AG04449 (cell line): ENCODE measurements at regions not wholly inside any gene's neighbourhood (a gene's known extent, or its start where the extent isn't known, plus 50 kb on each side); places are given as distances from the start of the nearest gene placed in this dataset.

Source experiments
- CTCF ChIA-PET: fragments of 350-600 bp; formaldehyde crosslinking; extraction: SDS; loops from one replicate; lab custom pipeline; 2021; ENCODE audit warnings: antibody characterized with exemption; lab: Yijun Ruan, JAX
- POLR2A ChIA-PET: fragments of 400-600, 350-600 bp; formaldehyde crosslinking; extraction: SDS; loops from one replicate; lab custom pipeline; 2020; ENCODE audit warnings: antibody characterized with exemption, inconsistent platforms; lab: Yijun Ruan, JAX
- DNase-seq: peaks from one replicate; pipeline ENCODE4 v3.0.0-alpha.2; 2010; ENCODE audit warnings: low read depth, low spot score
- H3K4me3 ChIP-seq: 2 replicates; pipeline ENCODE4 v1.5.1; 2011; ENCODE audit warnings: low read depth, mild to moderate bottlenecking, control low read depth, low read length
- TF ChIP-seq, protein P1 (sequence below): IDR thresholded peaks from one replicate; pipeline ENCODE4 v1.5.1; 2011; ENCODE audit warnings: mild to moderate bottlenecking, moderate library complexity, low read length, control low read depth, inconsistent platforms; ENCODE audit not compliant: insufficient read depth; ENCODE audit errors: missing control alignments

DNA sequence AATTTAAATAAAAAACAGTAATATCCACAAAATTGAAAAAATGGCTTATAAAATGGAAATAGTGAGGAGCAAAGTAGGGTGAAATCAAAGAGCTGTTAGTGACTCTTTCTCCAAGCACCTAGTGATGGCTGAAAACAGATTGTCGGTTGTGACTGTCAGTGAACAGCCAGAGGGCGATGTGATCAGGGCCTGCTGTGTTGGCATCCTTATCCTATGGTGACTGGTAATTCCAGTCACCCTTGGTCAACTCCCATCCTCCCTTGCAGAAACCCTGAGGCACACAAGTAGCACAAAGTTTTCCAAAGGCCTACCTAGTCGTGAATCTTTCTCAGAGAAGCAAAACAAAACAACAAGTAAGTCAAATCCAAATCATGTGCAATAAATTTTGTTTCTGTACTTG is 599.8 kb upstream of the CXADR start:
- CTCF ChIA-PET, result no interaction called here
- TF ChIP-seq, protein P1, sequence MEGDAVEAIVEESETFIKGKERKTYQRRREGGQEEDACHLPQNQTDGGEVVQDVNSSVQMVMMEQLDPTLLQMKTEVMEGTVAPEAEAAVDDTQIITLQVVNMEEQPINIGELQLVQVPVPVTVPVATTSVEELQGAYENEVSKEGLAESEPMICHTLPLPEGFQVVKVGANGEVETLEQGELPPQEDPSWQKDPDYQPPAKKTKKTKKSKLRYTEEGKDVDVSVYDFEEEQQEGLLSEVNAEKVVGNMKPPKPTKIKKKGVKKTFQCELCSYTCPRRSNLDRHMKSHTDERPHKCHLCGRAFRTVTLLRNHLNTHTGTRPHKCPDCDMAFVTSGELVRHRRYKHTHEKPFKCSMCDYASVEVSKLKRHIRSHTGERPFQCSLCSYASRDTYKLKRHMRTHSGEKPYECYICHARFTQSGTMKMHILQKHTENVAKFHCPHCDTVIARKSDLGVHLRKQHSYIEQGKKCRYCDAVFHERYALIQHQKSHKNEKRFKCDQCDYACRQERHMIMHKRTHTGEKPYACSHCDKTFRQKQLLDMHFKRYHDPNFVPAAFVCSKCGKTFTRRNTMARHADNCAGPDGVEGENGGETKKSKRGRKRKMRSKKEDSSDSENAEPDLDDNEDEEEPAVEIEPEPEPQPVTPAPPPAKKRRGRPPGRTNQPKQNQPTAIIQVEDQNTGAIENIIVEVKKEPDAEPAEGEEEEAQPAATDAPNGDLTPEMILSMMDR, result no peak
- POLR2A ChIA-PET, result no interaction called here
- H3K4me3 ChIP-seq, result no peak overlapping the region
- DNase-seq, result no peak

DNA sequence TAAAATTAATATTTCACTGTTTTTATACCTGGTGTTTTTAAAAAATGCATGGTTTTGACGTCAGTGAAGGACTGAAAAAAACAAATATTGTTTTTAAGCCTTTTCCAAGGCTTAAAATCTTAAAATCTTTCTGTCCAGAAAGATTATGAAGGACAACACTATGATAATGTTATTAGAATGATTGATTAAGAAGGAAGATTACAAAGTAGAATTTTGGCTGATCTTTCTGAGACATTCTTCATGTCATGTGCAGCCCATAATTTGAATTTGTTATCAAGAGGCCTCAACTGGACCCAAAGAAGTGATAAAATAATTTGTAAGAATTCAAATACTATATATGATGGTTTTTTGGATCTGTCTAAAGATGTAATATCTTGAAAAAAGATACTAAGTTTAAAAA is 584.4 kb upstream of the CXADR start:
- ChIA-PET CTCF (no interaction called here), POLR2A (no interaction called here)
- TF ChIP-seq, protein P1, result no peak
- no peak for DNase-seq
- no peak overlapping the region for H3K4me3 ChIP-seq

DNA sequence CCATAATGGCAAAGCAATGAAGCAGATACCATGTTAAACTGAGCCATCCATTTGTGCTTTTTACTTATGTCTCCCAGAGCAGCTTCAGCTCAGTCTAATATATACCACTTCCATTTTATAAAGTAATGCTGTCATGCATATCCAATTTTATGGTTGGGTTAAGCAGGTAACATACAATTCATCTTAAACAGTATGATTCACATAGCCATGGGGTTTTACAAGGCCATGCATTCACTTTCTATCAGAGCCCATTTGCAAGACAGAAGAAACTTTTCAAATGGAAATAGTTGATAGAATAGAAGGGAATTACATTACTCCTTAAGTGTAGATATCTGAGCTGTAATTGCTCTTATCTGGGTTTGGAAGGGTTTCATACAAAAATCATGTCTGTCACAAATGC is 580.5 kb upstream of the CXADR start:
- ChIA-PET CTCF (no interaction called here), POLR2A (no interaction called here)
- H3K4me3 ChIP-seq, result no peak overlapping the region
- no peak for DNase-seq
- TF ChIP-seq, protein P1, result no peak

DNA sequence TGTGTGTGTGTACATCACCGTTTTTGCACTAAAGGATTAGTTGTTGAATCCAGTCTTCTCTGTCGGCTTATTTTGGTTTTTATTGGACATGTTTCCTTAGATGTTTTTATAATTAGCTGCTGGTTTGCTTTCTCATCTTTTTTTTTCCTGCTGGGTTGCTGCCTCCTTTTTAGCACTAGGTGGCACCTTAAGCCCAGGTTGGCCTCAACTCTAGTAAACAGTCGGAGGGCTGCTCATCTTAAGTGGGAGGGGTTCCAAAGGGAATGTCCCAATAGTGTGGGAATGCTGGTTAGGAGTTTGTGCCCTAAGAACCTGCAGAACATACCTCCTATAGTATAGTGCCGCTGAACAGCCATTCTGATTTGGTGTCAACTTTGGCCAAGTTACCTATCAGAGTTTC is 570.1 kb upstream of the CXADR start:
- POLR2A ChIA-PET, result no interaction called here
- no peak overlapping the region for H3K4me3 ChIP-seq
- CTCF ChIA-PET, result no interaction called here
- TF ChIP-seq, protein P1, result no peak
- no peak for DNase-seq

DNA sequence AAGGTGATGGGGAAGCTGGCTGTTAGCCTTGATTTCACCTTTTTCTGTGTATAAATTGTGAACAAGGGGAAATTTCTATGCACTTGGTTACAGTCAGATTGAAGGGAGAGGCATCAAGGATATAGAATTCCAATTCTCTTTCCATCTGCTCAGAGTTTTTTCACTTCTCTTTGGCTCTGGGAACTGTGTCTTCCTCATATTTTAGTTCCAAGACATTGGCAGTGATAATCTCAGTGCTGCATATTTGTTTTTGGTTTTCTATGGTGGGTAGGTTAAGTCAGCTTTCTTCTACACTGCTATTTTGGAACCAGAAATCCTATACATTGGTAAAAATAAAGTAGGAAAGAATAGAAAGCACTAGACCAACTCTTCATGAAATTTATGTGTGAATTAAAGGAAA is 569.6 kb upstream of the CXADR start:
- ChIA-PET CTCF (no interaction called here), POLR2A (no interaction called here)
- TF ChIP-seq, protein P1, result no peak
- no peak for DNase-seq
- no peak overlapping the region for H3K4me3 ChIP-seq

DNA sequence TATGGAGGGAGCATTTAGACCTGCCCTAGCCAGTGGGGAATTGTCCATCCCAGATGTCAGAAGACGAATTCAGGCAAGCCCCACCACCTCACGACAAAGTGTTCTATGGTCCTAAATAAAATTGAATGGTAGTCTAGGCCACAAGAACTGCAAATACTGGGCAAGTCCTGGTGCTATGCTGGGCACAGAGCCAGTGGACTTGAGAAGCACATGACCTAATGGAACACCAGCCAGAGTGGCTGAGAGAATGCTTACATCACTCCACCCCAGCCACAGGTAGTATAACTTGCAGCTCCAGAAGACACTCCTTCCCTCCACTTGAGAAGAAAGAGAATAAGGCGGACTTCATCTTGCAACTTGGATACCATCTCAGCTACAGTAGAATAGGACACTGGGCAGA is 567.3 kb upstream of the CXADR start:
- no peak for DNase-seq
- no peak overlapping the region for H3K4me3 ChIP-seq
- POLR2A ChIA-PET, result no interaction called here
- TF ChIP-seq, protein P1, result no peak
- CTCF ChIA-PET, result no interaction called here
